Activated naive CD4-positive, alpha-beta T cell treated with anti-CD3 and anti-CD28 coated beads, Interleukin-2, amount 10 ng/mL, durations not matched to agents 7 days and 5 days (primary cell): ENCODE measurements at regions not wholly inside any gene's neighbourhood (a gene's known extent, or its start where the extent isn't known, plus 50 kb on each side); places are given as distances from the start of the nearest gene placed in this dataset.

Experiments
- CTCF ChIA-PET: fragments of 350-600 bp; sonication (Branson Sonifier 250); formaldehyde crosslinking; loops from one replicate; lab custom pipeline; 2021; ENCODE audit warnings: antibody characterized with exemption; lab: Charles Lee
- DNase-seq: peaks from one replicate; pipeline ENCODE4 v3.0.0-alpha.2; 2020
- H3K27ac Mint-ChIP-seq: one replicate; pipeline ENCODE4 v1.8.0; 2021; ENCODE audit warnings: mild to moderate bottlenecking, moderate library complexity, mixed read lengths
- H3K27me3 Mint-ChIP-seq: one replicate; pipeline ENCODE4 v1.8.0; 2021; ENCODE audit warnings: mild to moderate bottlenecking, mixed read lengths
- H3K36me3 Mint-ChIP-seq: one replicate; pipeline ENCODE4 v1.8.0; 2021; ENCODE audit warnings: mixed read lengths
- H3K4me1 Mint-ChIP-seq: one replicate; pipeline ENCODE4 v1.8.0; 2021; ENCODE audit warnings: mixed read lengths
- H3K4me3 Mint-ChIP-seq: one replicate; pipeline ENCODE4 v1.8.0; 2021; ENCODE audit warnings: mild to moderate bottlenecking, moderate library complexity, mixed read lengths
- H3K9me3 Mint-ChIP-seq: one replicate; pipeline ENCODE4 v1.8.0; 2021; ENCODE audit warnings: mixed read lengths

- no peak for DNase-seq
- Mint-ChIP-seq H3K4me1 (no peaks in the 10 kb centered on the region), H3K27ac (no peak overlapping the region), H3K36me3 (no peaks in the 10 kb centered on the region), H3K4me3 (no peak overlapping the region), H3K9me3 (peaks cover 3% of the 10 kb centered on the region), H3K27me3 (no peaks in the 10 kb centered on the region)
- CTCF ChIA-PET: no interaction called here
Measured at GRCh38 chr11:115920092-115920461, 415.9 kb upstream of the CADM1 start.

GRCh38 chr11:115919341-115920091, 415.3 kb upstream of the CADM1 start:
- peaks cover 3% of the 10 kb centered on the region for H3K9me3 Mint-ChIP-seq
- H3K27ac Mint-ChIP-seq: no peak overlapping the region
- no peaks in the 10 kb centered on the region for H3K36me3 Mint-ChIP-seq
- no peak overlapping the region for H3K4me3 Mint-ChIP-seq
- no peaks in the 10 kb centered on the region for H3K4me1 Mint-ChIP-seq
- H3K27me3 Mint-ChIP-seq: no peaks in the 10 kb centered on the region
- DNase-seq: no peak
- CTCF ChIA-PET: no interaction called here

- Mint-ChIP-seq H3K4me1 (no peaks in the 10 kb centered on the region), H3K4me3 (no peak overlapping the region), H3K27ac (no peak overlapping the region), H3K9me3 (peaks cover 2% of the 10 kb centered on the region), H3K36me3 (no peaks in the 10 kb centered on the region), H3K27me3 (no peaks in the 10 kb centered on the region)
- CTCF ChIA-PET: no interaction called here
- DNase-seq: no peak
Measured at GRCh38 chr11:115918576-115918975, 414.4 kb upstream of the CADM1 start.

GRCh38 chr11:115916608-115917007, 412.4 kb upstream of the CADM1 start:
- Mint-ChIP-seq H3K27ac (no peak overlapping the region), H3K9me3 (peaks cover 2% of the 10 kb centered on the region), H3K4me3 (no peak overlapping the region), H3K27me3 (no peaks in the 10 kb centered on the region), H3K4me1 (no peaks in the 10 kb centered on the region), H3K36me3 (no peaks in the 10 kb centered on the region)
- no peak for DNase-seq
- CTCF ChIA-PET: no interaction called here

- H3K9me3 Mint-ChIP-seq: peaks cover 2% of the 10 kb centered on the region
- CTCF ChIA-PET: no interaction called here
- no peak for DNase-seq
- no peaks in the 10 kb centered on the region for H3K27me3 Mint-ChIP-seq
- no peaks in the 10 kb centered on the region for H3K36me3 Mint-ChIP-seq
- H3K4me1 Mint-ChIP-seq: no peaks in the 10 kb centered on the region
- no peak overlapping the region for H3K27ac Mint-ChIP-seq
- no peak overlapping the region for H3K4me3 Mint-ChIP-seq
Measured at GRCh38 chr11:115912484-115912945, 408.3 kb upstream of the CADM1 start.

- no peaks in the 10 kb centered on the region for H3K9me3 Mint-ChIP-seq
- no peak overlapping the region for H3K27ac Mint-ChIP-seq
- CTCF ChIA-PET: no interaction called here
- H3K36me3 Mint-ChIP-seq: no peaks in the 10 kb centered on the region
- DNase-seq: no peak
- no peaks in the 10 kb centered on the region for H3K4me1 Mint-ChIP-seq
- H3K4me3 Mint-ChIP-seq: no peak overlapping the region
- H3K27me3 Mint-ChIP-seq: no peaks in the 10 kb centered on the region
Measured at GRCh38 chr11:115911613-115912346, 407.6 kb upstream of the CADM1 start.

- no peaks in the 10 kb centered on the region for H3K36me3 Mint-ChIP-seq
- CTCF ChIA-PET: no interaction called here
- no peaks in the 10 kb centered on the region for H3K27me3 Mint-ChIP-seq
- no peak overlapping the region for H3K27ac Mint-ChIP-seq
- H3K4me1 Mint-ChIP-seq: no peaks in the 10 kb centered on the region
- H3K9me3 Mint-ChIP-seq: no peaks in the 10 kb centered on the region
- no peak for DNase-seq
- H3K4me3 Mint-ChIP-seq: no peak overlapping the region
Measured at GRCh38 chr11:115910379-115910778, 406.2 kb upstream of the CADM1 start.

- Mint-ChIP-seq H3K4me1 (no peaks in the 10 kb centered on the region), H3K9me3 (no peaks in the 10 kb centered on the region), H3K4me3 (no peak overlapping the region), H3K27ac (no peak overlapping the region), H3K36me3 (no peaks in the 10 kb centered on the region), H3K27me3 (no peaks in the 10 kb centered on the region)
- no peak for DNase-seq
- CTCF ChIA-PET: no interaction called here
Measured at GRCh38 chr11:115906171-115906570, 402.0 kb upstream of the CADM1 start.

GRCh38 chr11:115905341-115906000, 401.3 kb upstream of the CADM1 start:
- H3K27me3 Mint-ChIP-seq: no peaks in the 10 kb centered on the region
- no peak for DNase-seq
- no peak overlapping the region for H3K4me3 Mint-ChIP-seq
- CTCF ChIA-PET: no interaction called here
- no peaks in the 10 kb centered on the region for H3K4me1 Mint-ChIP-seq
- no peaks in the 10 kb centered on the region for H3K36me3 Mint-ChIP-seq
- H3K27ac Mint-ChIP-seq: no peak overlapping the region
- no peaks in the 10 kb centered on the region for H3K9me3 Mint-ChIP-seq

- Mint-ChIP-seq H3K36me3 (no peaks in the 10 kb centered on the region), H3K4me3 (no peak overlapping the region), H3K27ac (no peak overlapping the region), H3K4me1 (no peaks in the 10 kb centered on the region), H3K27me3 (no peaks in the 10 kb centered on the region), H3K9me3 (no peaks in the 10 kb centered on the region)
- DNase-seq: no peak
- CTCF ChIA-PET: interaction anchor here (1.2 kb wide), 1 partner anchor 23 kb away, joined by 3 read pairs; no protein-coding TSS in a partner anchor
Measured at GRCh38 chr11:115903179-115903578, 399.0 kb upstream of the CADM1 start.

- Mint-ChIP-seq H3K4me3 (no peak overlapping the region), H3K27me3 (no peaks in the 10 kb centered on the region), H3K9me3 (no peaks in the 10 kb centered on the region), H3K36me3 (no peaks in the 10 kb centered on the region), H3K27ac (no peak overlapping the region), H3K4me1 (no peaks in the 10 kb centered on the region)
- CTCF ChIA-PET: no interaction called here
- DNase-seq: no peak
Measured at GRCh38 chr11:115901069-115901468, 396.9 kb upstream of the CADM1 start.

GRCh38 chr11:115900111-115900510, 395.9 kb upstream of the CADM1 start:
- H3K27ac Mint-ChIP-seq: no peak overlapping the region
- H3K4me3 Mint-ChIP-seq: no peak overlapping the region
- no peaks in the 10 kb centered on the region for H3K4me1 Mint-ChIP-seq
- H3K27me3 Mint-ChIP-seq: no peaks in the 10 kb centered on the region
- DNase-seq: no peak
- no peaks in the 10 kb centered on the region for H3K9me3 Mint-ChIP-seq
- no peaks in the 10 kb centered on the region for H3K36me3 Mint-ChIP-seq
- CTCF ChIA-PET: no interaction called here

GRCh38 chr11:115897707-115898106, 393.5 kb upstream of the CADM1 start:
- Mint-ChIP-seq H3K4me1 (no peaks in the 10 kb centered on the region), H3K4me3 (no peak overlapping the region), H3K9me3 (no peaks in the 10 kb centered on the region), H3K27me3 (no peaks in the 10 kb centered on the region), H3K27ac (no peak overlapping the region), H3K36me3 (no peaks in the 10 kb centered on the region)
- CTCF ChIA-PET: no interaction called here
- DNase-seq: no peak

GRCh38 chr11:115896084-115896483, 391.9 kb upstream of the CADM1 start:
- no peak for DNase-seq
- Mint-ChIP-seq H3K9me3 (peaks cover 2% of the 10 kb centered on the region), H3K27ac (no peak overlapping the region)

More at GRCh38 chr11:115896084-115896483, 391.9 kb upstream of the CADM1 start:
- CTCF ChIA-PET: no interaction called here
- Mint-ChIP-seq H3K4me1 (no peaks in the 10 kb centered on the region), H3K36me3 (no peaks in the 10 kb centered on the region), H3K4me3 (no peak overlapping the region), H3K27me3 (no peaks in the 10 kb centered on the region)
